ENCODE measurements at regions not wholly inside any gene's neighbourhood (a gene's known extent, or its start where the extent isn't known, plus 50 kb on each side); places are given as distances from the start of the nearest gene placed in this dataset.
"Not testable (repeated sequence)": the region's sequence is repeated elsewhere in the genome, so short reads cannot be mapped to it uniquely, and the experiment has no call there.

- no peak for TF ChIP-seq CTCF (IDR thresholded peaks at IDR 0.05; ENCODE audit: control extremely low read depth, extremely low read depth)
- Histone ChIP-seq H3K9me3 (ENCODE audit: control insufficient read depth in 4 of 4, insufficient read depth in 3 of 4, low read length in 3 of 4) (no peaks in the 10 kb centered on the region), H3K36me3 (ENCODE audit: control insufficient read depth in 4 of 4, insufficient read depth in 4 of 4, low read length in 4 of 4) (no peaks in the 10 kb centered on the region), H3K27me3 (ENCODE audit: control insufficient read depth in 3 of 3, insufficient read depth in 3 of 3, low read length in 2 of 3) (no peaks in the 10 kb centered on the region), H3K27ac (ENCODE audit: low read depth in 1 of 2, low read length in 1 of 2) (no peak overlapping the region), H3K9ac (ENCODE audit: insufficient read depth in 1 of 2, low read length in 2 of 2) (no peak overlapping the region), H3K4me3 (no peak overlapping the region), H3K4me1 (ENCODE audit: control insufficient read depth in 5 of 5, insufficient read depth in 5 of 5, low read length in 5 of 5) (no peaks in the 10 kb centered on the region)
- no peak for DNase-seq
- ATAC-seq (ENCODE audit: insufficient read depth, low FRiP score): no peak
- WGBS, 2 donors: 83 to 85% methylated on average over 7 of the region's 7 CpGs
Observed at GRCh38 chr1:157326173-157326859, 188.1 kb upstream of the ETV3 start.

GRCh38 chr1:157325220-157325619, 187.0 kb upstream of the ETV3 start:
- no peak for TF ChIP-seq CTCF (IDR thresholded peaks at IDR 0.05; ENCODE audit: control extremely low read depth, extremely low read depth)
- Histone ChIP-seq H3K9ac (ENCODE audit: insufficient read depth in 1 of 2, low read length in 2 of 2) (no peak overlapping the region), H3K36me3 (ENCODE audit: control insufficient read depth in 4 of 4, insufficient read depth in 4 of 4, low read length in 4 of 4) (no peaks in the 10 kb centered on the region), H3K27ac (ENCODE audit: low read depth in 1 of 2, low read length in 1 of 2) (no peak overlapping the region), H3K27me3 (ENCODE audit: control insufficient read depth in 3 of 3, insufficient read depth in 3 of 3, low read length in 2 of 3) (no peaks in the 10 kb centered on the region), H3K9me3 (ENCODE audit: control insufficient read depth in 4 of 4, insufficient read depth in 3 of 4, low read length in 3 of 4) (no peaks in the 10 kb centered on the region), H3K4me3 (no peak overlapping the region), H3K4me1 (ENCODE audit: control insufficient read depth in 5 of 5, insufficient read depth in 5 of 5, low read length in 5 of 5) (no peaks in the 10 kb centered on the region)
- DNase-seq (no peak), ATAC-seq (ENCODE audit: insufficient read depth, low FRiP score) (no peak)
- WGBS, 2 donors: 28 to 30% methylated on average over 1 of the region's 1 CpG

GRCh38 chr1:157321972-157322371, 183.8 kb upstream of the ETV3 start:
- H3K4me3 ChIP-seq; H3K9me3 ChIP-seq (ENCODE audit: control insufficient read depth in 4 of 4, insufficient read depth in 3 of 4, low read length in 3 of 4); H3K9ac ChIP-seq (ENCODE audit: insufficient read depth in 1 of 2, low read length in 2 of 2); H3K27ac ChIP-seq (ENCODE audit: low read depth in 1 of 2, low read length in 1 of 2); DNase-seq; H3K27me3 ChIP-seq (ENCODE audit: control insufficient read depth in 3 of 3, insufficient read depth in 3 of 3, low read length in 2 of 3); ATAC-seq (ENCODE audit: insufficient read depth, low FRiP score); H3K36me3 ChIP-seq (ENCODE audit: control insufficient read depth in 4 of 4, insufficient read depth in 4 of 4, low read length in 4 of 4); H3K4me1 ChIP-seq (ENCODE audit: control insufficient read depth in 5 of 5, insufficient read depth in 5 of 5, low read length in 5 of 5): not testable (repeated sequence)
- 94 to 100% methylated on average over 1 of the region's 1 CpG for WGBS, 2 donors

GRCh38 chr1:157319567-157319966, 181.4 kb upstream of the ETV3 start:
- DNase-seq (no peak), ATAC-seq (ENCODE audit: insufficient read depth, low FRiP score) (no peak)
- Histone ChIP-seq H3K36me3 (ENCODE audit: control insufficient read depth in 4 of 4, insufficient read depth in 4 of 4, low read length in 4 of 4) (no peaks in the 10 kb centered on the region), H3K9ac (ENCODE audit: insufficient read depth in 1 of 2, low read length in 2 of 2) (no peak overlapping the region), H3K9me3 (ENCODE audit: control insufficient read depth in 4 of 4, insufficient read depth in 3 of 4, low read length in 3 of 4) (peaks cover 0 to 4% (median 3%) of the 10 kb centered on the region in 4 donors), H3K4me1 (ENCODE audit: control insufficient read depth in 5 of 5, insufficient read depth in 5 of 5, low read length in 5 of 5) (peaks cover 0 to 2% (median 0%) of the 10 kb centered on the region in 5 donors), H3K27me3 (ENCODE audit: control insufficient read depth in 3 of 3, insufficient read depth in 3 of 3, low read length in 2 of 3) (no peaks in the 10 kb centered on the region), H3K27ac (ENCODE audit: low read depth in 1 of 2, low read length in 1 of 2) (no peak overlapping the region), H3K4me3 (no peak overlapping the region)
- 95 to 97% methylated on average over 5 of the region's 5 CpGs for WGBS, 2 donors
- TF ChIP-seq CTCF (IDR thresholded peaks at IDR 0.05; ENCODE audit: control extremely low read depth, extremely low read depth): no peak

GRCh38 chr1:157317229-157317628, 179.0 kb upstream of the ETV3 start:
- not testable (repeated sequence) for H3K9me3 ChIP-seq (ENCODE audit: control insufficient read depth in 4 of 4, insufficient read depth in 3 of 4, low read length in 3 of 4); ATAC-seq (ENCODE audit: insufficient read depth, low FRiP score)
- WGBS, 2 donors: 96 to 97% methylated on average over 2 of the region's 2 CpGs

More at GRCh38 chr1:157317229-157317628, 179.0 kb upstream of the ETV3 start:
- H3K27ac ChIP-seq (ENCODE audit: low read depth in 1 of 2, low read length in 1 of 2); H3K4me3 ChIP-seq; DNase-seq; H3K36me3 ChIP-seq (ENCODE audit: control insufficient read depth in 4 of 4, insufficient read depth in 4 of 4, low read length in 4 of 4); H3K27me3 ChIP-seq (ENCODE audit: control insufficient read depth in 3 of 3, insufficient read depth in 3 of 3, low read length in 2 of 3); H3K4me1 ChIP-seq (ENCODE audit: control insufficient read depth in 5 of 5, insufficient read depth in 5 of 5, low read length in 5 of 5); H3K9ac ChIP-seq (ENCODE audit: insufficient read depth in 1 of 2, low read length in 2 of 2): not testable (repeated sequence)

Measured in lung (tissue), 11 donors.